Body of pancreas (tissue), 4 donors: ENCODE measurements at regions not wholly inside any gene's neighbourhood (a gene's known extent, or its start where the extent isn't known, plus 50 kb on each side); places are given as distances from the start of the nearest gene placed in this dataset.

ENCODE experiments used
- CTCF ChIP-seq, 7 experiments: fragments of 450-650 bp in 4 of 7; fragments of 200-600 bp in 3 of 7; sonication (generic) in 3 of 7; IDR thresholded peaks; one replicate each; pipeline ENCODE4 v1.5.1; 2016 to 2019; ENCODE audit warnings: antibody characterized with exemption in 7 of 7
- POLR2A ChIP-seq, 3 donors: fragments of 450-650 bp; IDR thresholded peaks; one replicate each; pipeline ENCODE4 v1.6.1; 2016; ENCODE audit warnings: antibody characterized with exemption in 3 of 3, mild to moderate bottlenecking in 2 of 3

- TF ChIP-seq CTCF (IDR thresholded peaks at IDR 0.05) (no peak), POLR2A (IDR thresholded peaks at IDR 0.05) (no peak)
Measured at GRCh38 chr6:140174524-140174923, 800.1 kb upstream of the CITED2 start.
